HEK293 (cell line): ENCODE measurements at regions not wholly inside any gene's neighbourhood (a gene's known extent, or its start where the extent isn't known, plus 50 kb on each side); places are given as distances from the start of the nearest gene placed in this dataset.
A peak's percentile ranks its signal among the peaks of the same experiment; 100 is the strongest.

Experiments
- CTCF ChIA-PET: fragments of 350-600 bp; formaldehyde crosslinking; extraction: SDS; loops from one replicate; lab custom pipeline; 2021; ENCODE audit warnings: antibody characterized with exemption; lab: Yijun Ruan, JAX
- POLR2A ChIA-PET: fragments of 300-600 bp; formaldehyde crosslinking; extraction: SDS; loops from one replicate; lab custom pipeline; 2020; ENCODE audit warnings: antibody characterized with exemption, inconsistent platforms; lab: Yijun Ruan, JAX
- H3K27ac ChIP-seq: fragments of 200-500 bp; sonication (Bioruptor generic); 2 replicates; pipeline ENCODE4 v1.5.1; 2014; ENCODE audit warnings: low read depth, low read length, control low read depth, inconsistent platforms; ENCODE audit errors: extremely low read depth
- H3K36me3 ChIP-seq, 2 experiments: fragments of 200-500 bp in 1 of 2; sonication (Bioruptor generic) in 1 of 2; 1 replicate in 1 of 2; 2 replicates in 1 of 2; pipeline ENCODE4 v1.5.1; 2014 to 2017; ENCODE audit warnings: inconsistent platforms in 2 of 2, low read length in 2 of 2; ENCODE audit not compliant: control insufficient read depth in 2 of 2, insufficient read depth in 1 of 2
- H3K4me1 ChIP-seq: fragments of 200-500 bp; sonication (Bioruptor generic); 2 replicates; pipeline ENCODE4 v1.5.1; 2014; ENCODE audit warnings: mild to moderate bottlenecking, low read length, inconsistent platforms; ENCODE audit not compliant: control insufficient read depth, insufficient read depth
- H3K4me3 ChIP-seq: 2 replicates; pipeline ENCODE4 v1.5.1; 2011; ENCODE audit warnings: low read depth, mild to moderate bottlenecking, control low read depth, low read length, moderate library complexity
- H3K9me3 ChIP-seq: fragments of 200-500 bp; sonication (Bioruptor generic); 2 replicates; pipeline ENCODE4 v1.5.1; 2014; ENCODE audit warnings: low read depth, low read length, inconsistent platforms; ENCODE audit not compliant: control insufficient read depth, insufficient read depth
- GLI2 ChIP-seq: fragments of 450-650 bp; formaldehyde crosslinking; IDR thresholded peaks from 2 replicates; pipeline ENCODE4; 2017; ENCODE audit warnings: missing biosample characterization, missing genetic modification characterization, low read depth, borderline replicate concordance
- KLF7 ChIP-seq: fragments of 450-650 bp; formaldehyde crosslinking; IDR thresholded peaks from 2 replicates; pipeline ENCODE4 v1.5.1; 2016; ENCODE audit warnings: missing biosample characterization, missing genetic modification characterization, borderline replicate concordance
- RBAK ChIP-seq: fragments of 450-650 bp; formaldehyde crosslinking; IDR thresholded peaks from 2 replicates; pipeline ENCODE4 v1.5.1; 2016; ENCODE audit warnings: missing biosample characterization, missing genetic modification characterization
- SP2 ChIP-seq: fragments of 450-650 bp; formaldehyde crosslinking; IDR thresholded peaks from 2 replicates; pipeline ENCODE4 v1.5.1; 2016; ENCODE audit warnings: missing biosample characterization, missing genetic modification characterization
- SP3 ChIP-seq: fragments of 450-650 bp; formaldehyde crosslinking; IDR thresholded peaks from 2 replicates; pipeline ENCODE4 v1.5.1; 2016; ENCODE audit warnings: missing biosample characterization, missing genetic modification characterization
- YY2 ChIP-seq: fragments of 450-650 bp; formaldehyde crosslinking; IDR thresholded peaks from 2 replicates; pipeline ENCODE4 v1.5.1; 2016; ENCODE audit warnings: missing biosample characterization, missing genetic modification characterization
- ZFP37 ChIP-seq: fragments of 450-650 bp; formaldehyde crosslinking; IDR thresholded peaks from 2 replicates; pipeline ENCODE4 v1.5.1; 2016; ENCODE audit warnings: missing biosample characterization, missing genetic modification characterization
- ZNF10 ChIP-seq: fragments of 450-650 bp; formaldehyde crosslinking; IDR thresholded peaks from 2 replicates; pipeline ENCODE4 v1.5.1; 2017; ENCODE audit warnings: missing biosample characterization, missing genetic modification characterization
- ZNF138 ChIP-seq: fragments of 450-650 bp; formaldehyde crosslinking; IDR thresholded peaks from 2 replicates; pipeline ENCODE4 v1.5.1; 2016; ENCODE audit warnings: missing biosample characterization, missing genetic modification characterization, borderline replicate concordance
- ZNF274 ChIP-seq, 2 experiments: fragments of 200-500 bp in 1 of 2; fragments of 450-650 bp in 1 of 2; sonication (Bioruptor generic) in 1 of 2; formaldehyde crosslinking in 1 of 2; IDR thresholded peaks; 2 replicates each; pipeline versions ENCODE4 v1.5.1 to v1.6.1; 2014 to 2016; ENCODE audit warnings: borderline replicate concordance in 1 of 2, inconsistent platforms in 1 of 2, low read length in 1 of 2, missing biosample characterization in 1 of 2, missing genetic modification characterization in 1 of 2
- ZNF426 ChIP-seq: fragments of 450-650 bp; formaldehyde crosslinking; IDR thresholded peaks from 2 replicates; pipeline ENCODE4 v1.5.1; 2017; ENCODE audit warnings: missing biosample characterization, missing genetic modification characterization, mild to moderate bottlenecking, inconsistent platforms, moderate library complexity
- ZNF558 ChIP-seq: fragments of 450-650 bp; formaldehyde crosslinking; IDR thresholded peaks from 2 replicates; pipeline ENCODE4 v1.5.1; 2016; ENCODE audit warnings: missing biosample characterization, missing genetic modification characterization
- ZNF560 ChIP-seq: fragments of 450-650 bp; formaldehyde crosslinking; IDR thresholded peaks from 2 replicates; pipeline ENCODE4 v1.5.1; 2017; ENCODE audit warnings: missing biosample characterization, missing genetic modification characterization, borderline replicate concordance
- ZNF654 ChIP-seq: fragments of 450-650 bp; formaldehyde crosslinking; IDR thresholded peaks from 2 replicates; pipeline ENCODE4 v1.5.1; 2016; ENCODE audit warnings: low read depth, missing biosample characterization, missing genetic modification characterization
- ZNF664 ChIP-seq: fragments of 450-650 bp; formaldehyde crosslinking; IDR thresholded peaks from 2 replicates; pipeline ENCODE4 v1.5.1; 2016; ENCODE audit warnings: missing biosample characterization, missing genetic modification characterization
- ZNF837 ChIP-seq: fragments of 450-650 bp; formaldehyde crosslinking; IDR thresholded peaks from 2 replicates; pipeline ENCODE4 v1.5.1; 2016; ENCODE audit warnings: missing biosample characterization, missing genetic modification characterization
- TF ChIP-seq, protein P1 (sequence below): fragments of 450-650 bp; formaldehyde crosslinking; IDR thresholded peaks from 2 replicates; pipeline ENCODE4 v1.5.1; 2017; ENCODE audit warnings: missing biosample characterization, missing genetic modification characterization
- TF ChIP-seq, protein P2 (sequence below): fragments of 450-650 bp; formaldehyde crosslinking; IDR thresholded peaks from 2 replicates; pipeline ENCODE4 v1.5.1; 2016; ENCODE audit warnings: missing biosample characterization, missing genetic modification characterization, low read depth
- TF ChIP-seq, protein P3 (sequence below): fragments of 450-650 bp; formaldehyde crosslinking; IDR thresholded peaks from 2 replicates; pipeline ENCODE4 v1.5.1; 2016; ENCODE audit warnings: missing biosample characterization, missing genetic modification characterization
- TF ChIP-seq, protein P4 (sequence below): fragments of 450-650 bp; formaldehyde crosslinking; IDR thresholded peaks from 2 replicates; pipeline ENCODE4 v1.5.1; 2016; ENCODE audit warnings: missing biosample characterization, missing genetic modification characterization
- TF ChIP-seq, protein P5 (sequence below): IDR thresholded peaks from 2 replicates; pipeline ENCODE4 v1.6.1; 2011; ENCODE audit warnings: mild to moderate bottlenecking, low read depth, low read length, borderline replicate concordance

DNA sequence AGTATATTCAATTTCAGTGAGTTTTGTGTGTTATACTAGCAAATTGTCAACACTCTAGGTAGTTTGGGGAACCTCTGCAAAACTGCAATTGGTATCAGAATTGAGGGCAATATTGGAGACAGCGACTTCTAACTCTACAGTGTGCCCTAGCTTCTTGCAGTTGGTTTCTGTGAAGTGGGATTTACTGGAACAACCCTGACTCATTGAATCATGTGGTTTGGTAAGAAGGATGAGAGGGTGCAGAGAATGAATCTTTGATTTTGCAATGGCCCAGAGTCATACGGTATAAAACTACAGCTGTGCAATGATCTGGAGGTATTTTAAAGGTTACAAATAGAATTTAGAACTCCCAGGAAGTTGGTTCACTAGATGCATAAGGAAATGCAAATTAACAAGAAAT is 129.1 kb upstream of the PPP1R3A start (continued):
- TF ChIP-seq ZNF837 (tag by site-specific recombination) (no peak), SP2 (tag by site-specific recombination) (no peak), KLF7 (tag by site-specific recombination) (no peak), ZNF560 (tag by site-specific recombination) (no peak)
- TF ChIP-seq, protein P1, sequence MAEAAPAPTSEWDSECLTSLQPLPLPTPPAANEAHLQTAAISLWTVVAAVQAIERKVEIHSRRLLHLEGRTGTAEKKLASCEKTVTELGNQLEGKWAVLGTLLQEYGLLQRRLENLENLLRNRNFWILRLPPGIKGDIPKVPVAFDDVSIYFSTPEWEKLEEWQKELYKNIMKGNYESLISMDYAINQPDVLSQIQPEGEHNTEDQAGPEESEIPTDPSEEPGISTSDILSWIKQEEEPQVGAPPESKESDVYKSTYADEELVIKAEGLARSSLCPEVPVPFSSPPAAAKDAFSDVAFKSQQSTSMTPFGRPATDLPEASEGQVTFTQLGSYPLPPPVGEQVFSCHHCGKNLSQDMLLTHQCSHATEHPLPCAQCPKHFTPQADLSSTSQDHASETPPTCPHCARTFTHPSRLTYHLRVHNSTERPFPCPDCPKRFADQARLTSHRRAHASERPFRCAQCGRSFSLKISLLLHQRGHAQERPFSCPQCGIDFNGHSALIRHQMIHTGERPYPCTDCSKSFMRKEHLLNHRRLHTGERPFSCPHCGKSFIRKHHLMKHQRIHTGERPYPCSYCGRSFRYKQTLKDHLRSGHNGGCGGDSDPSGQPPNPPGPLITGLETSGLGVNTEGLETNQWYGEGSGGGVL: no peak
- TF ChIP-seq, protein P2, sequence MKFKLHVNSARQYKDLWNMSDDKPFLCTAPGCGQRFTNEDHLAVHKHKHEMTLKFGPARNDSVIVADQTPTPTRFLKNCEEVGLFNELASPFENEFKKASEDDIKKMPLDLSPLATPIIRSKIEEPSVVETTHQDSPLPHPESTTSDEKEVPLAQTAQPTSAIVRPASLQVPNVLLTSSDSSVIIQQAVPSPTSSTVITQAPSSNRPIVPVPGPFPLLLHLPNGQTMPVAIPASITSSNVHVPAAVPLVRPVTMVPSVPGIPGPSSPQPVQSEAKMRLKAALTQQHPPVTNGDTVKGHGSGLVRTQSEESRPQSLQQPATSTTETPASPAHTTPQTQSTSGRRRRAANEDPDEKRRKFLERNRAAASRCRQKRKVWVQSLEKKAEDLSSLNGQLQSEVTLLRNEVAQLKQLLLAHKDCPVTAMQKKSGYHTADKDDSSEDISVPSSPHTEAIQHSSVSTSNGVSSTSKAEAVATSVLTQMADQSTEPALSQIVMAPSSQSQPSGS (tag by site-specific recombination): no peak
- TF ChIP-seq, all 188 proteins: peak for 0

DNA sequence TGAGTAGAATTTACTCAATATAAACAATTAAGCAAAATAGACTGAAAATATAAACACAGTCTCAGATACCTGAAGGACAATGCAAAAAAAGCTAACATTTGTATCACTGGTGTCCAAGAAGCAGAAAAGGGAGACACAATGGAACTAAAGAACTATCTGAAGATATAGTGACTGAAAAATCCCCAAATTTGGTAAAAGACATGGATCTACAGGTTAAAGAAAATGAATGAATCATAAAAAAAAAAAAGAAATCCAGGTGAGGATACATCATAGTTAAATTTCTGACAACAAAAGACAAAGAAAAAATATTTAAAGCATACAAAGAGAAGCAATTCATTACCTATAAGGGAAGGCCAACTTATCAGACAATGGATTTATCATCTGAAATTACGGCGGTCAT is 114.7 kb upstream of the PPP1R3A start:
- TF ChIP-seq, protein P3, sequence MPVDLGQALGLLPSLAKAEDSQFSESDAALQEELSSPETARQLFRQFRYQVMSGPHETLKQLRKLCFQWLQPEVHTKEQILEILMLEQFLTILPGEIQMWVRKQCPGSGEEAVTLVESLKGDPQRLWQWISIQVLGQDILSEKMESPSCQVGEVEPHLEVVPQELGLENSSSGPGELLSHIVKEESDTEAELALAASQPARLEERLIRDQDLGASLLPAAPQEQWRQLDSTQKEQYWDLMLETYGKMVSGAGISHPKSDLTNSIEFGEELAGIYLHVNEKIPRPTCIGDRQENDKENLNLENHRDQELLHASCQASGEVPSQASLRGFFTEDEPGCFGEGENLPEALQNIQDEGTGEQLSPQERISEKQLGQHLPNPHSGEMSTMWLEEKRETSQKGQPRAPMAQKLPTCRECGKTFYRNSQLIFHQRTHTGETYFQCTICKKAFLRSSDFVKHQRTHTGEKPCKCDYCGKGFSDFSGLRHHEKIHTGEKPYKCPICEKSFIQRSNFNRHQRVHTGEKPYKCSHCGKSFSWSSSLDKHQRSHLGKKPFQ (tag by site-specific recombination): no peak
- peak; percentile 96 for TF ChIP-seq ZNF558 (tag by site-specific recombination)
- TF ChIP-seq, protein P4, sequence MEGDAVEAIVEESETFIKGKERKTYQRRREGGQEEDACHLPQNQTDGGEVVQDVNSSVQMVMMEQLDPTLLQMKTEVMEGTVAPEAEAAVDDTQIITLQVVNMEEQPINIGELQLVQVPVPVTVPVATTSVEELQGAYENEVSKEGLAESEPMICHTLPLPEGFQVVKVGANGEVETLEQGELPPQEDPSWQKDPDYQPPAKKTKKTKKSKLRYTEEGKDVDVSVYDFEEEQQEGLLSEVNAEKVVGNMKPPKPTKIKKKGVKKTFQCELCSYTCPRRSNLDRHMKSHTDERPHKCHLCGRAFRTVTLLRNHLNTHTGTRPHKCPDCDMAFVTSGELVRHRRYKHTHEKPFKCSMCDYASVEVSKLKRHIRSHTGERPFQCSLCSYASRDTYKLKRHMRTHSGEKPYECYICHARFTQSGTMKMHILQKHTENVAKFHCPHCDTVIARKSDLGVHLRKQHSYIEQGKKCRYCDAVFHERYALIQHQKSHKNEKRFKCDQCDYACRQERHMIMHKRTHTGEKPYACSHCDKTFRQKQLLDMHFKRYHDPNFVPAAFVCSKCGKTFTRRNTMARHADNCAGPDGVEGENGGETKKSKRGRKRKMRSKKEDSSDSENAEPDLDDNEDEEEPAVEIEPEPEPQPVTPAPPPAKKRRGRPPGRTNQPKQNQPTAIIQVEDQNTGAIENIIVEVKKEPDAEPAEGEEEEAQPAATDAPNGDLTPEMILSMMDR: no peak
- H3K9me3 ChIP-seq: no peaks in the 10 kb centered on the region
- no peaks in the 10 kb centered on the region for H3K4me1 ChIP-seq
- CTCF ChIA-PET: interaction anchor here (0.7 kb wide), 1 partner anchor 1647 kb away, joined by 3 read pairs; no protein-coding TSS in a partner anchor
- H3K4me3 ChIP-seq: no peak overlapping the region
- no peak overlapping the region for H3K27ac ChIP-seq
- POLR2A ChIA-PET: no interaction called here
- H3K36me3 ChIP-seq: no peaks in the 10 kb centered on the region

DNA sequence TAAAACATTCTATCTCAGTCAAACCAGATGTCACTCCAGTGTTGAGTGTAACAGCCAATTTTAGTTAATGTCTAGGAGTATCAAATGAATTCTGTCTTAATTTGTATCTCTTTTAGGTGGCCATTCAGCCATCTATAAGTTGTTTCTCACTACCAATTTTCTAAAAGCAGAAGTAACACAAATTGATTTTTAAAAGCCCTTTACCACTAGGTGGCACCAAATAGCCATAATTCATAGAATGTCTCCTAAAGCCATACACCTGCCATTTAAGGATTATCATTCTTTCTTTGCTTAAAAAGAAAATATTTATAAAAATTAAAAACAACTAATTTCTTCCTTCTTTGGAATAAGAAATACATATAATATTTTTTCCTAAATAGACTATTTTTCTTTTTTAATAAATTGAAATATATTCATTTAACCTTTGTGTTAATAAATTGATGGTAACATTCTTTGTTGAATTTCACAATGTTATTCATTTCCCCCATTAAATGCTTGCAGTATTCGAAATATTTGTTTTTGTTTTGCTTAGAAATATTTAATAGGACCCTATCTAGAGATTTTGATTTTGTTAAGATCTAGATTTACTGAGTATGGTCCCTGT is 107.8 kb upstream of the PPP1R3A start:
- H3K36me3 ChIP-seq: no peaks in the 10 kb centered on the region
- ChIA-PET POLR2A (no interaction called here), CTCF (interaction anchor here (0.5 to 1.6 kb wide), 17 partner anchors 11 to 1825 kb away, joined by 3 to 7 read pairs (median 3); no protein-coding TSS in a partner anchor)
- H3K4me3 ChIP-seq: no peak overlapping the region
- H3K27ac ChIP-seq: no peak overlapping the region
- no peaks in the 10 kb centered on the region for H3K9me3 ChIP-seq
- peaks cover 3% of the 10 kb centered on the region; the same call in 1 of the 2 replicates for H3K4me1 ChIP-seq
- TF ChIP-seq ZNF654: peak; percentile 78
- no peak for TF ChIP-seq ZNF10

DNA sequence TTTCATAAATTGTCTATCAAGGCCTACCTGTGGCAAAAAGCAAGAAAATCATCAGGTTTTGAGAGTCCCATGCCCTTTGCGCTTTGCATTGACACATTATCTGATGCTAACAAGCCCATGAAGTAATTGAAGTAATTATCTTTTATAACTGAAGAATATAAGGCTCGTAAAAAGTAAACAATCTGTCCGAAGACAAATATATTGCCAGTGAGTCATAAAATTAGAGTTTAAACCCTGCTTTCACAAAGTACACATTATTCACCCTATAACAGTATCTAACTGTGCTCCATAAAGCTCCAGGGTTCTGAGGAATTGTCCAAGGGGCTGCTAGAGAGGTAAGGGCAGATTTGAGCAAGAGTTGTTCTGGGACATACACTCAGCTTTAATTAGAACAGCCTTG is 102.3 kb upstream of the PPP1R3A start:
- H3K4me1 ChIP-seq: peaks cover 11% of the 10 kb centered on the region
- H3K36me3 ChIP-seq: no peaks in the 10 kb centered on the region
- no peak overlapping the region for H3K4me3 ChIP-seq
- H3K27ac ChIP-seq: no peak overlapping the region
- ChIA-PET CTCF (interaction anchor here (0.6 to 0.7 kb wide), 2 partner anchors 202 to 230 kb away, joined by 3 read pairs; no protein-coding TSS in a partner anchor), POLR2A (interaction anchor here (0.7 kb wide), 1 partner anchor 994 kb away, joined by 3 read pairs; no protein-coding TSS in a partner anchor)
- no peaks in the 10 kb centered on the region for H3K9me3 ChIP-seq
- TF ChIP-seq SP2 (tag by site-specific recombination): no peak
- no peak for TF ChIP-seq ZNF274 (IDR thresholded peaks at IDR 0.05; ENCODE audit: low read length)
- no peak for TF ChIP-seq ZNF274 (tag by site-specific recombination; IDR thresholded peaks at IDR 0.05; ENCODE audit: borderline replicate concordance)
- TF ChIP-seq, protein P5, sequence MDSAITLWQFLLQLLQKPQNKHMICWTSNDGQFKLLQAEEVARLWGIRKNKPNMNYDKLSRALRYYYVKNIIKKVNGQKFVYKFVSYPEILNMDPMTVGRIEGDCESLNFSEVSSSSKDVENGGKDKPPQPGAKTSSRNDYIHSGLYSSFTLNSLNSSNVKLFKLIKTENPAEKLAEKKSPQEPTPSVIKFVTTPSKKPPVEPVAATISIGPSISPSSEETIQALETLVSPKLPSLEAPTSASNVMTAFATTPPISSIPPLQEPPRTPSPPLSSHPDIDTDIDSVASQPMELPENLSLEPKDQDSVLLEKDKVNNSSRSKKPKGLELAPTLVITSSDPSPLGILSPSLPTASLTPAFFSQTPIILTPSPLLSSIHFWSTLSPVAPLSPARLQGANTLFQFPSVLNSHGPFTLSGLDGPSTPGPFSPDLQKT: no peak
- no peak for TF ChIP-seq YY2 (tag by site-specific recombination)
- no peak for TF ChIP-seq ZNF664 (tag by site-specific recombination)
- no peak for TF ChIP-seq ZFP37 (tag by site-specific recombination)
- TF ChIP-seq GLI2 (tag by site-specific recombination): peak; percentile 72
- no peak for TF ChIP-seq SP3 (tag by site-specific recombination)
- TF ChIP-seq ZNF426: no peak
- no peak for TF ChIP-seq RBAK (tag by site-specific recombination)
- no peak for TF ChIP-seq ZNF138 (tag by site-specific recombination)
